Gastroesophageal sphincter (tissue), 3 donors: ENCODE measurements at regions not wholly inside any gene's neighbourhood (a gene's known extent, or its start where the extent isn't known, plus 50 kb on each side); places are given as distances from the start of the nearest gene placed in this dataset.

Source experiments
- CTCF ChIP-seq, 4 experiments: fragments of 200-600 bp in 2 of 4; fragments of 450-650 bp in 2 of 4; sonication (generic) in 1 of 4; IDR thresholded peaks; one replicate each; pipeline ENCODE4 v1.5.1; 2017 to 2019; ENCODE audit warnings: antibody characterized with exemption in 4 of 4, mild to moderate bottlenecking in 2 of 4, moderate library complexity in 2 of 4
- EP300 ChIP-seq: sonication (generic); formaldehyde crosslinking; IDR thresholded peaks from one replicate; pipeline ENCODE4 v1.6.1; 2017; ENCODE audit warnings: antibody characterized with exemption, mild to moderate bottlenecking
- POLR2A ChIP-seq, 2 donors: fragments of 450-650 bp; IDR thresholded peaks; one replicate each; pipeline ENCODE4 v1.6.1; 2017; ENCODE audit warnings: antibody characterized with exemption in 2 of 2, mild to moderate bottlenecking in 2 of 2, moderate library complexity in 1 of 2
- POLR2AphosphoS5 ChIP-seq: sonication (generic); formaldehyde crosslinking; IDR thresholded peaks from one replicate; pipeline ENCODE4 v1.6.1; 2017; ENCODE audit warnings: antibody characterized with exemption

GRCh38 chr15:67899596-67900283, 59.9 kb upstream of the RNU6-1 start:
- no peak for TF ChIP-seq CTCF (IDR thresholded peaks at IDR 0.05)
- no peak for TF ChIP-seq POLR2A (IDR thresholded peaks at IDR 0.05)
- no peak for TF ChIP-seq POLR2AphosphoS5
- no peak for TF ChIP-seq EP300
